HG03135 (cell line): ENCODE measurements at regions not wholly inside any gene's neighbourhood (a gene's known extent, or its start where the extent isn't known, plus 50 kb on each side); places are given as distances from the start of the nearest gene placed in this dataset.
"Not testable (repeated sequence)": the region's sequence is repeated elsewhere in the genome, so short reads cannot be mapped to it uniquely, and the experiment has no call there.

Experiments
- ATAC-seq: cut with Tn5 transposase; IDR thresholded peaks from one replicate; pipeline ENCODE4 v1.9.1; 2021; ENCODE audit warnings: mild to moderate bottlenecking, moderate library complexity; ENCODE audit not compliant: unreplicated experiment

- no peak for ATAC-seq
Observed at GRCh38 chr2:136334967-136335366, 217.0 kb upstream of the CXCR4 start.

GRCh38 chr2:136332436-136333095, 214.6 kb upstream of the CXCR4 start:
- ATAC-seq, result no peak

GRCh38 chr2:136331226-136331625, 213.3 kb upstream of the CXCR4 start:
- no peak for ATAC-seq

GRCh38 chr2:136328207-136328795, 210.4 kb upstream of the CXCR4 start:
- no peak for ATAC-seq

GRCh38 chr2:136327162-136327852, 209.4 kb upstream of the CXCR4 start:
- ATAC-seq, result peak; percentile 71

GRCh38 chr2:136325844-136326331, 207.9 kb upstream of the CXCR4 start:
- no peak for ATAC-seq

GRCh38 chr2:136324966-136325365, 207.0 kb upstream of the CXCR4 start:
- no peak for ATAC-seq

GRCh38 chr2:136323935-136324334, 206.0 kb upstream of the CXCR4 start:
- no peak for ATAC-seq

GRCh38 chr2:136323195-136323594, 205.2 kb upstream of the CXCR4 start:
- no peak for ATAC-seq

GRCh38 chr2:136322428-136322827, 204.5 kb upstream of the CXCR4 start:
- no peak for ATAC-seq

GRCh38 chr2:136319651-136320050, 201.7 kb upstream of the CXCR4 start:
- ATAC-seq, result no peak

- ATAC-seq, result no peak
Observed at GRCh38 chr2:136319237-136319636, 201.3 kb upstream of the CXCR4 start.

- ATAC-seq, result no peak
Observed at GRCh38 chr2:136314240-136314639, 196.3 kb upstream of the CXCR4 start.

- not testable (repeated sequence) for ATAC-seq
Observed at GRCh38 chr2:136312568-136312967, 194.6 kb upstream of the CXCR4 start.

GRCh38 chr2:136310797-136311603, 193.1 kb upstream of the CXCR4 start:
- no peak for ATAC-seq

GRCh38 chr2:136310005-136310495, 192.1 kb upstream of the CXCR4 start:
- no peak for ATAC-seq

- ATAC-seq, result no peak
Observed at GRCh38 chr2:136308611-136309010, 190.7 kb upstream of the CXCR4 start.

GRCh38 chr2:136306836-136307235, 188.9 kb upstream of the CXCR4 start:
- ATAC-seq, result no peak

- ATAC-seq, result peak; percentile 95
Observed at GRCh38 chr2:136305517-136306192, 187.7 kb upstream of the CXCR4 start.

GRCh38 chr2:136301006-136301405, 183.1 kb upstream of the CXCR4 start:
- no peak for ATAC-seq
